ENCODE measurements at regions not wholly inside any gene's neighbourhood (a gene's known extent, or its start where the extent isn't known, plus 50 kb on each side); places are given as distances from the start of the nearest gene placed in this dataset.

DNA sequence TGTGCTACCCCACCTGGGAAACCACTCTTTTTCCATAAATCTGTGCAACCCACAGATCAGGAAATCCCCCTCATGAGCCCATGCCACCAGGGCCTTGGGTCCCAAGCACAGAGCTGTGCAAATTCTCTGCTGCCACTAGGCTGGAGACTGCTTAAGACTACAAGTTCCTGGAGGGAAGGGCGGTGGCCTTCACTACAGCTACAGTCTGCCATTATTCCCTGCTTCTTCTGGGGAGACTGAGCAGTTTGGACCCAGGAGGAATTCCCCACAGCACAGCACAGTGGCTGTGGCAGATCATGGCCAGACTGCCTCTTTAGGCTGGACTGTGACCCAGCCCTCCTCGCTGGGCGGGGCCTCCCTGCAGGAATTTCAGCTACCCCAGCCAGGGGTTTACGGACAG, 89.7 kb upstream of the GRB10 start:
- intact Hi-C loops (cut with micrococcal nuclease; ENCODE audit: unreplicated experiment) (no loop called here), in situ Hi-C loops (cut with HindIII; ENCODE audit: low pct_unique_long_range_greater_than_20kb, low sequenced_read_pairs) (no loop called here)
- no peak overlapping the region for H3K4me3 ChIP-seq (ENCODE audit: low read depth in 2 of 2, low read length in 2 of 2)
- no peak overlapping the region for H3K27ac ChIP-seq (ENCODE audit: low read length)
- BruUV-seq (replicated peaks), result no TSS peak
- no peaks in the 10 kb centered on the region for H3K9me3 ChIP-seq (ENCODE audit: control insufficient read depth, insufficient read depth, low read depth, low read length)
- DNase-seq (ENCODE audit: low read depth, low spot score), result no peak
- ChIA-PET CTCF (no interaction called here), POLR2A (no interaction called here)
- H3K4me1 ChIP-seq (ENCODE audit: control insufficient read depth, insufficient read depth, low read length), result no peaks in the 10 kb centered on the region
- H3K36me3 ChIP-seq (ENCODE audit: control insufficient read depth, insufficient read depth, low read length), result no peaks in the 10 kb centered on the region
- TF ChIP-seq, protein P1, sequence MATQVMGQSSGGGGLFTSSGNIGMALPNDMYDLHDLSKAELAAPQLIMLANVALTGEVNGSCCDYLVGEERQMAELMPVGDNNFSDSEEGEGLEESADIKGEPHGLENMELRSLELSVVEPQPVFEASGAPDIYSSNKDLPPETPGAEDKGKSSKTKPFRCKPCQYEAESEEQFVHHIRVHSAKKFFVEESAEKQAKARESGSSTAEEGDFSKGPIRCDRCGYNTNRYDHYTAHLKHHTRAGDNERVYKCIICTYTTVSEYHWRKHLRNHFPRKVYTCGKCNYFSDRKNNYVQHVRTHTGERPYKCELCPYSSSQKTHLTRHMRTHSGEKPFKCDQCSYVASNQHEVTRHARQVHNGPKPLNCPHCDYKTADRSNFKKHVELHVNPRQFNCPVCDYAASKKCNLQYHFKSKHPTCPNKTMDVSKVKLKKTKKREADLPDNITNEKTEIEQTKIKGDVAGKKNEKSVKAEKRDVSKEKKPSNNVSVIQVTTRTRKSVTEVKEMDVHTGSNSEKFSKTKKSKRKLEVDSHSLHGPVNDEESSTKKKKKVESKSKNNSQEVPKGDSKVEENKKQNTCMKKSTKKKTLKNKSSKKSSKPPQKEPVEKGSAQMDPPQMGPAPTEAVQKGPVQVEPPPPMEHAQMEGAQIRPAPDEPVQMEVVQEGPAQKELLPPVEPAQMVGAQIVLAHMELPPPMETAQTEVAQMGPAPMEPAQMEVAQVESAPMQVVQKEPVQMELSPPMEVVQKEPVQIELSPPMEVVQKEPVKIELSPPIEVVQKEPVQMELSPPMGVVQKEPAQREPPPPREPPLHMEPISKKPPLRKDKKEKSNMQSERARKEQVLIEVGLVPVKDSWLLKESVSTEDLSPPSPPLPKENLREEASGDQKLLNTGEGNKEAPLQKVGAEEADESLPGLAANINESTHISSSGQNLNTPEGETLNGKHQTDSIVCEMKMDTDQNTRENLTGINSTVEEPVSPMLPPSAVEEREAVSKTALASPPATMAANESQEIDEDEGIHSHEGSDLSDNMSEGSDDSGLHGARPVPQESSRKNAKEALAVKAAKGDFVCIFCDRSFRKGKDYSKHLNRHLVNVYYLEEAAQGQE (IDR thresholded peaks at IDR 0.05; ENCODE audit: insufficient read depth in 1 of 2, low read depth in 2 of 2, low read length in 1 of 2), result no peak
- TF ChIP-seq, protein P2, sequence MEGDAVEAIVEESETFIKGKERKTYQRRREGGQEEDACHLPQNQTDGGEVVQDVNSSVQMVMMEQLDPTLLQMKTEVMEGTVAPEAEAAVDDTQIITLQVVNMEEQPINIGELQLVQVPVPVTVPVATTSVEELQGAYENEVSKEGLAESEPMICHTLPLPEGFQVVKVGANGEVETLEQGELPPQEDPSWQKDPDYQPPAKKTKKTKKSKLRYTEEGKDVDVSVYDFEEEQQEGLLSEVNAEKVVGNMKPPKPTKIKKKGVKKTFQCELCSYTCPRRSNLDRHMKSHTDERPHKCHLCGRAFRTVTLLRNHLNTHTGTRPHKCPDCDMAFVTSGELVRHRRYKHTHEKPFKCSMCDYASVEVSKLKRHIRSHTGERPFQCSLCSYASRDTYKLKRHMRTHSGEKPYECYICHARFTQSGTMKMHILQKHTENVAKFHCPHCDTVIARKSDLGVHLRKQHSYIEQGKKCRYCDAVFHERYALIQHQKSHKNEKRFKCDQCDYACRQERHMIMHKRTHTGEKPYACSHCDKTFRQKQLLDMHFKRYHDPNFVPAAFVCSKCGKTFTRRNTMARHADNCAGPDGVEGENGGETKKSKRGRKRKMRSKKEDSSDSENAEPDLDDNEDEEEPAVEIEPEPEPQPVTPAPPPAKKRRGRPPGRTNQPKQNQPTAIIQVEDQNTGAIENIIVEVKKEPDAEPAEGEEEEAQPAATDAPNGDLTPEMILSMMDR (IDR thresholded peaks at IDR 0.05), result no peak
- ATAC-seq, result no peak
- H3K27me3 ChIP-seq (ENCODE audit: control insufficient read depth, insufficient read depth, low read length), result no peaks in the 10 kb centered on the region

DNA sequence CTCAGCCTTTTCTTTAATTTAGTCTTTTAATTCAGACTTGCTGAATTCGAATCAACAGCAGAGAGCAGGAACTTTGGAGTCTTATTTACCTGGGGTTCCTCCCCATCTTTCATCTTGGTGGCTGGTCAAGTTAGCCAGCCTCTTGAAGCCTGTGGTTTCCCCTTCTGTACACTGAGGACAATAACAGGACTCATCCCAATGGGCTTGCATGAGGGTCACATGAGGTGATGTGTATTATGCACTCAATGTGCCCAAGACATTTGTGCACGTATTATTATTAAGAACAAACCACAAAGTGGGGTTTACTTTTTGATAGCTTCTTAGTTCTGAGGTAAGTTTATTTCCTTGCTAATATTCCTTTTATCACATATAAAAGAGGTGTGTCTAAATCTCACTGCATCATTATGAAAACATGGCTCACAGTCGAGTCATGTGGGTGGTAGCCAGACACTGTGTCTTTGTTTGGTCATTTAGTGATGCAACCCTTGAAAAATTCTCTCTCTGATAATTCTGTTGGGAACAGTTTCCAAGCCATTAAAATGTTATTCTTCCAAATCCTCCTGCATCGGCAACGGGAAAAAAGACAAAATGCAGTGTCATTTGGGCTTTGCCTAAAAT, 86.5 kb upstream of the GRB10 start:
- DNase-seq (ENCODE audit: low read depth, low spot score) (peak; percentile 85), ATAC-seq (peak; percentile 60; the same call in 1 of the 2 replicates)
- no peak for TF ChIP-seq SIN3A (IDR thresholded peaks at IDR 0.05; ENCODE audit: borderline replicate concordance, insufficient read depth, low read depth, low read length)
- CTCF ChIA-PET, result no interaction called here
- peak overlapping the region in 1 of 2 experiments; percentile 15; a peak in 2 of 4 replicates for H3K4me3 ChIP-seq (ENCODE audit: low read depth in 2 of 2, low read length in 2 of 2)
- H3K9me3 ChIP-seq (ENCODE audit: control insufficient read depth, insufficient read depth, low read depth, low read length), result no peaks in the 10 kb centered on the region
- no peaks in the 10 kb centered on the region for H3K36me3 ChIP-seq (ENCODE audit: control insufficient read depth, insufficient read depth, low read length)
- H3K4me1 ChIP-seq (ENCODE audit: control insufficient read depth, insufficient read depth, low read length), result no peaks in the 10 kb centered on the region
- POLR2A ChIA-PET, result no interaction called here
- no TSS peak for BruUV-seq (replicated peaks)
- intact Hi-C loops (cut with micrococcal nuclease; ENCODE audit: unreplicated experiment), result no loop called here
- in situ Hi-C loops (cut with HindIII; ENCODE audit: low pct_unique_long_range_greater_than_20kb, low sequenced_read_pairs), result no loop called here
- no peak overlapping the region for H3K27ac ChIP-seq (ENCODE audit: low read length)
- H3K27me3 ChIP-seq (ENCODE audit: control insufficient read depth, insufficient read depth, low read length), result no peaks in the 10 kb centered on the region

DNA sequence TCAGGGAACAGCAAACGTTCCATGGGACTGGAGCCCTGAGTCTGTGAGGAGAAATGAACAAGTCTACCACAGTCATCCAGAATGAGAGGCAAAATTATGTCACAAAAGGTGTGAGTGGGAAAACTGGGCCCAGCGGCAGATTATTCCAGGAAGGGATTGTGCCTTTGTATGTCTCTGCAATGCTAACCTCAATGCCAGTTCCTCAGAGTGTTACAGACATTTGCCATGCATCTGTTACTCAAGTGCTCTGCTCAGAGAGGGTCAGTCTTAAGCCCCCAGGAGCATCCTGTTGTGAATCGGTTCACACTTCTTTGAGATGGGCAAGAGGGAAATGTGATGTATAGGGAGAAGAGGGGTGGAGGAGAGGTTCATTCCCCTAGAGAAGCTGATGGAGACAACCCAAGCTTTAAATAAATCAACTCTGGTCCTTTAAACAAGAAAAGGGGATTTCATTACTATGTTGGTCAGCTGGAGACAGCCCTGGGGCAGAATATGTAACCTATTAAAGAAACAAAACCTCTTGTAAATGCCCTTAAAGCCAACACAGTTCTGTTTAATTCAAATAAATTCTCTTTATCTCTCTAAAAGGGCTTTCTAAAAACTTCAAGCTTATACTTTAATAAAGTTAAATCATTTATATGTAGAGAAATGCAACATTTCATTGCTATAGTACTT, 85.9 kb upstream of the GRB10 start:
- no peaks in the 10 kb centered on the region for H3K9me3 ChIP-seq (ENCODE audit: control insufficient read depth, insufficient read depth, low read depth, low read length)
- no peak overlapping the region for H3K27ac ChIP-seq (ENCODE audit: low read length)
- TF ChIP-seq POLR2AphosphoS5 (IDR thresholded peaks at IDR 0.05; ENCODE audit: low read depth, low read length) (no peak), SIN3A (IDR thresholded peaks at IDR 0.05; ENCODE audit: borderline replicate concordance, insufficient read depth, low read depth, low read length) (no peak), TCF7L2 (IDR thresholded peaks at IDR 0.05; ENCODE audit: low read depth, low read length) (no peak)
- TF ChIP-seq, protein P2 (IDR thresholded peaks at IDR 0.05), result no peak
- TF ChIP-seq, protein P1 (IDR thresholded peaks at IDR 0.05; ENCODE audit: insufficient read depth in 1 of 2, low read depth in 2 of 2, low read length in 1 of 2), result no peak
- no peaks in the 10 kb centered on the region for H3K36me3 ChIP-seq (ENCODE audit: control insufficient read depth, insufficient read depth, low read length)
- POLR2A ChIA-PET, result no interaction called here
- intact Hi-C loops (cut with micrococcal nuclease; ENCODE audit: unreplicated experiment) (no loop called here), in situ Hi-C loops (cut with HindIII; ENCODE audit: low pct_unique_long_range_greater_than_20kb, low sequenced_read_pairs) (no loop called here)
- H3K27me3 ChIP-seq (ENCODE audit: control insufficient read depth, insufficient read depth, low read length), result no peaks in the 10 kb centered on the region
- ATAC-seq, result no peak
- CTCF ChIA-PET, result no interaction called here
- no peak overlapping the region for H3K4me3 ChIP-seq (ENCODE audit: low read depth in 2 of 2, low read length in 2 of 2)
- H3K4me1 ChIP-seq (ENCODE audit: control insufficient read depth, insufficient read depth, low read length), result no peaks in the 10 kb centered on the region
- DNase-seq (ENCODE audit: low read depth, low spot score), result no peak
- BruUV-seq (replicated peaks), result no TSS peak
